ENCODE measurements at regions not wholly inside any gene's neighbourhood (a gene's known extent, or its start where the extent isn't known, plus 50 kb on each side); places are given as distances from the start of the nearest gene placed in this dataset.

DNA sequence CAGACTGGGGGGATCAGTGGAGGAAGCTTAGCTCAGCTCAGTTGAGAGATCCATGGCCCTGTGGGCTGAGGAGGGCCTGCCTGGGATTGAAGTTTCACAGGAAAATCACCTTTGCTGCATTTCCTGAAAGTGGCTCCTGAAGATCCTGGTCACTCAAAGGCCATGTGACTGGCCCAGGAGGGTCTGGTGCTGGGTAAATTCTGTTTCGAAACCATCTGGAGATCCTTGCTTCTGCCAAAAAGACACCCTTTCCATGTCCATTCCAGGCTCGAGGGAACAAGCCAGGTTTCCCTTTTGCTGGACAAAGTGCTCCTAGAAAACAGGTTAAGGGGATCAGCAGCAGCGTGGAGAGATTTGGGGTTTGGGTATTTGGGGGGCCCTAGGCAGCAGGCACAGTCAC lies 293.3 kb downstream of the ZNF536 start:
- peaks cover 4% of the 10 kb centered on the region for H3K4me1 ChIP-seq (ENCODE audit: control insufficient read depth, insufficient read depth, low read length, poor library complexity, severe bottlenecking)

DNA sequence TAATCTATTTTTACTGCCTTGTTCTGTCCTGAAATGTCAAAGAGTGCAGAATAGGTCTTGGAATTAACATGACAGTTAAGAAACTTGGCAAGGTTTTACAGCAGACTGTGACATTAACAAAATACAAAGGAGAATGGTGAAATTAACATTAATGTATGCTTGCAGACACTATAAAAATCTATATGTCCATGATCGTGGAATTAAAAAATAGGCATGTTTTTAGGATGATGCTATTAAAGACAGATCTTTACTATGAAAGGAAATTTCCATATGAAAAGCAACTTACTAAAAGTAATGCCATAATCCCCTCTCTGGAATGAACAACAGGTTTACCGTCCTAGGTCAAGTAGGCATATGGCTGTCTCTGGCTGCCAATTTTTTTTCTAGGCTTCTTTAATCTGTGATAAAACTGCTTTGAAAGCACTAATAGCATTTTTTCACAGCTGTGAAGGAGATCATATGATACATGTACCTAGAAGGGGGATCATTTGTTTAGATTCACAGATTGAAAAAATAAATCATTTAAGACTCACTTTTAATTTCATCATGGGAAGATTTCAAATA lies 291.5 kb downstream of the ZNF536 start:
- WGBS, 2 experiments (ENCODE audit: insufficient coverage in 2 of 2): 100% methylated on average over 1 of the region's 2 CpGs; no CpG with 5 or more reads in 1 of the 2 experiments
- H3K36me3 ChIP-seq (ENCODE audit: control insufficient read depth, insufficient read depth, low read length): no peaks in the 10 kb centered on the region
- H3K9me3 ChIP-seq (ENCODE audit: control insufficient read depth, low read length): no peaks in the 10 kb centered on the region
- no peak overlapping the region for H3K27ac ChIP-seq (ENCODE audit: low read depth, low read length, severe bottlenecking)
- peaks cover 4% of the 10 kb centered on the region for H3K4me1 ChIP-seq (ENCODE audit: control insufficient read depth, insufficient read depth, low read length, poor library complexity, severe bottlenecking)
- H3K4me3 ChIP-seq (ENCODE audit: extremely low read depth, insufficient read depth, low read length, poor library complexity, severe bottlenecking): no peak overlapping the region

More for the DNA sequence above, 293.3 kb downstream of the ZNF536 start:
- H3K27ac ChIP-seq (ENCODE audit: low read depth, low read length, severe bottlenecking): no peak overlapping the region
- H3K9me3 ChIP-seq (ENCODE audit: control insufficient read depth, low read length): no peaks in the 10 kb centered on the region
- H3K4me3 ChIP-seq (ENCODE audit: extremely low read depth, insufficient read depth, low read length, poor library complexity, severe bottlenecking): no peak overlapping the region
- 67% methylated on average over 3 of the region's 3 CpGs; no CpG with 5 or more reads in 1 of the 2 experiments for WGBS, 2 experiments (ENCODE audit: insufficient coverage in 2 of 2)
- H3K36me3 ChIP-seq (ENCODE audit: control insufficient read depth, insufficient read depth, low read length): no peaks in the 10 kb centered on the region

GRCh38 chr19:30662211-30662861 lies 290.2 kb downstream of the ZNF536 start:
- no peaks in the 10 kb centered on the region for H3K36me3 ChIP-seq (ENCODE audit: control insufficient read depth, insufficient read depth, low read length)
- no peaks in the 10 kb centered on the region for H3K9me3 ChIP-seq (ENCODE audit: control insufficient read depth, low read length)
- H3K4me3 ChIP-seq (ENCODE audit: extremely low read depth, insufficient read depth, low read length, poor library complexity, severe bottlenecking): no peak overlapping the region
- peak overlapping the region; percentile 80 for H3K27ac ChIP-seq (ENCODE audit: low read depth, low read length, severe bottlenecking)
- peaks cover 4% of the 10 kb centered on the region for H3K4me1 ChIP-seq (ENCODE audit: control insufficient read depth, insufficient read depth, low read length, poor library complexity, severe bottlenecking)
- WGBS, 2 experiments (ENCODE audit: insufficient coverage in 2 of 2): 50 to 79% methylated on average over 4 to 7 of the region's 10 CpGs

DNA sequence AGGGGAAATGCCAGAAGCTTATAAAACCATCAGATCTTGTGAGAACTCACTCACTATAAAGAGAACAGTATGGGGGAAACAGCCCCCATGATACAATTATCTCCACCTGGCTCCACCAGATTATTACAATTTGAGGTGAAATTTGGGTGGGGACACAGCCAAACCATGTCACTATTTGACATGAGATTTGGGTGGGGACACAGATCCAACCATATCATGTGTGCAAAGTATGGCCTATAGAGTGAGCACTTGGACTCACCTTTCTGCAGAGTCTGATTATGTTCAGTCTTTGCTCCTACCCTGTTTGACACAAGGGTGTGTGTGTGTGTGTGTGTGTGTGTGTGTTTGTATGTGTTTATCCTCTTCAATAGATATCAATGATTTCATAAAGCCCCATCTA lies 287.5 kb downstream of the ZNF536 start:
- no peak overlapping the region for H3K4me3 ChIP-seq (ENCODE audit: extremely low read depth, insufficient read depth, low read length, poor library complexity, severe bottlenecking)
- H3K9me3 ChIP-seq (ENCODE audit: control insufficient read depth, low read length): no peaks in the 10 kb centered on the region
- H3K36me3 ChIP-seq (ENCODE audit: control insufficient read depth, insufficient read depth, low read length): no peaks in the 10 kb centered on the region
- peaks cover 4% of the 10 kb centered on the region for H3K4me1 ChIP-seq (ENCODE audit: control insufficient read depth, insufficient read depth, low read length, poor library complexity, severe bottlenecking)
- no peak overlapping the region for H3K27ac ChIP-seq (ENCODE audit: low read depth, low read length, severe bottlenecking)

- no peaks in the 10 kb centered on the region for H3K36me3 ChIP-seq (ENCODE audit: control insufficient read depth, insufficient read depth, low read length)
- H3K27ac ChIP-seq (ENCODE audit: low read depth, low read length, severe bottlenecking): no peak overlapping the region
- no peak overlapping the region for H3K4me3 ChIP-seq (ENCODE audit: extremely low read depth, insufficient read depth, low read length, poor library complexity, severe bottlenecking)
- H3K9me3 ChIP-seq (ENCODE audit: control insufficient read depth, low read length): no peaks in the 10 kb centered on the region
- WGBS, 2 experiments (ENCODE audit: insufficient coverage in 2 of 2): 94% methylated on average over 8 to 9 of the region's 10 CpGs
- no peaks in the 10 kb centered on the region for H3K4me1 ChIP-seq (ENCODE audit: control insufficient read depth, insufficient read depth, low read length, poor library complexity, severe bottlenecking)
Observed at GRCh38 chr19:30656520-30657100, 284.4 kb downstream of the ZNF536 start.

- Histone ChIP-seq H3K9me3 (ENCODE audit: control insufficient read depth, low read length) (no peaks in the 10 kb centered on the region), H3K27ac (ENCODE audit: low read depth, low read length, severe bottlenecking) (no peak overlapping the region), H3K4me1 (ENCODE audit: control insufficient read depth, insufficient read depth, low read length, poor library complexity, severe bottlenecking) (peaks cover 4% of the 10 kb centered on the region), H3K36me3 (ENCODE audit: control insufficient read depth, insufficient read depth, low read length) (no peaks in the 10 kb centered on the region), H3K4me3 (ENCODE audit: extremely low read depth, insufficient read depth, low read length, poor library complexity, severe bottlenecking) (no peak overlapping the region)
- WGBS, 2 experiments (ENCODE audit: insufficient coverage in 2 of 2): 87 to 98% methylated on average over 9 to 11 of the region's 13 CpGs
Observed at GRCh38 chr19:30653646-30654386, 281.6 kb downstream of the ZNF536 start.

GRCh38 chr19:30652751-30653150 lies 280.6 kb downstream of the ZNF536 start:
- H3K9me3 ChIP-seq (ENCODE audit: control insufficient read depth, low read length): no peaks in the 10 kb centered on the region
- 94% methylated on average over 7 to 10 of the region's 10 CpGs for WGBS, 2 experiments (ENCODE audit: insufficient coverage in 2 of 2)
- no peak overlapping the region for H3K4me3 ChIP-seq (ENCODE audit: extremely low read depth, insufficient read depth, low read length, poor library complexity, severe bottlenecking)
- no peak overlapping the region for H3K27ac ChIP-seq (ENCODE audit: low read depth, low read length, severe bottlenecking)
- no peaks in the 10 kb centered on the region for H3K36me3 ChIP-seq (ENCODE audit: control insufficient read depth, insufficient read depth, low read length)
- peaks cover 14% of the 10 kb centered on the region for H3K4me1 ChIP-seq (ENCODE audit: control insufficient read depth, insufficient read depth, low read length, poor library complexity, severe bottlenecking)

GRCh38 chr19:30651691-30652090 lies 279.5 kb downstream of the ZNF536 start:
- Histone ChIP-seq H3K36me3 (ENCODE audit: control insufficient read depth, insufficient read depth, low read length) (no peaks in the 10 kb centered on the region), H3K9me3 (ENCODE audit: control insufficient read depth, low read length) (no peaks in the 10 kb centered on the region), H3K4me1 (ENCODE audit: control insufficient read depth, insufficient read depth, low read length, poor library complexity, severe bottlenecking) (peaks cover 23% of the 10 kb centered on the region), H3K4me3 (ENCODE audit: extremely low read depth, insufficient read depth, low read length, poor library complexity, severe bottlenecking) (no peak overlapping the region), H3K27ac (ENCODE audit: low read depth, low read length, severe bottlenecking) (no peak overlapping the region)
- WGBS, 2 experiments (ENCODE audit: insufficient coverage in 2 of 2): 81 to 85% methylated on average over 2 of the region's 2 CpGs

- H3K4me1 ChIP-seq (ENCODE audit: control insufficient read depth, insufficient read depth, low read length, poor library complexity, severe bottlenecking): peaks cover 26% of the 10 kb centered on the region
- no peaks in the 10 kb centered on the region for H3K9me3 ChIP-seq (ENCODE audit: control insufficient read depth, low read length)
Observed at GRCh38 chr19:30651066-30651465, 278.9 kb downstream of the ZNF536 start.

DNA sequence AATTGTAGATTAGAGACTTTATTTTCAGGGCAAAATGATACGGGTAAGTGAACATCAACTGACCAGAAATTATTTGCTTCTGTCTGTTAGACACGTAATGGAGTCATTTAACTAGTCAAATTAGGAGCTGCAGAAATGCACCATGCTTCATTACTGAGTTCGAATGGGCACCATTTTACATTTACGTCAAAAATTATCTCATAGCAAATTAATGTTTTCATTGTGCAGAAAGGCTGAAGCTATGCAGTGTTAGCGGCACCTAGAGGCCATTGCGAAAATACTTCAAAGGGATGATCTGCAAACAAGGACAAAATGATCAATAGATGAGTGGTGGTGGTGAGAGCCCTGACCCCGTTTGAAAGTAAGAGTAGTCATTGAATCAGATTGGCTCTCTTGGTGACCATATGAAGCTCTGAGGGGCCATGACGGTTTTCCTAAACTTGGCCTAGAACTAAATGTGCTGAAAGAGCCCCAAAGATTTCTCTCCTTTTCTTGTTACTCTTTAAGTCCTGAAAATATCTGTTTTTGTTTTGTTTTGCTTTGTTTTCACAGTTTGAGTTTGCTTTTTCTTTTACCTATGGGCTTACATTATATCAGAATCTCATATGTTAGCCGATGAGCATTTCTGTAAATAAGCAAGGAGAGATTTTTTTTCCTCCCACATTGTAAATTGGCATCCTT lies 277.9 kb downstream of the ZNF536 start:
- WGBS, 2 experiments (ENCODE audit: insufficient coverage in 2 of 2): 23 to 28% methylated on average over 6 of the region's 9 CpGs

More at GRCh38 chr19:30651066-30651465, 278.9 kb downstream of the ZNF536 start:
- Histone ChIP-seq H3K4me3 (ENCODE audit: extremely low read depth, insufficient read depth, low read length, poor library complexity, severe bottlenecking) (no peak overlapping the region), H3K36me3 (ENCODE audit: control insufficient read depth, insufficient read depth, low read length) (no peaks in the 10 kb centered on the region), H3K27ac (ENCODE audit: low read depth, low read length, severe bottlenecking) (no peak overlapping the region)
- WGBS, 2 experiments (ENCODE audit: insufficient coverage in 2 of 2): 91 to 92% methylated on average over 6 to 7 of the region's 10 CpGs

More for the DNA sequence above, 277.9 kb downstream of the ZNF536 start:
- peaks cover 26% of the 10 kb centered on the region for H3K4me1 ChIP-seq (ENCODE audit: control insufficient read depth, insufficient read depth, low read length, poor library complexity, severe bottlenecking)
- H3K36me3 ChIP-seq (ENCODE audit: control insufficient read depth, insufficient read depth, low read length): no peaks in the 10 kb centered on the region
- no peak overlapping the region for H3K27ac ChIP-seq (ENCODE audit: low read depth, low read length, severe bottlenecking)
- no peaks in the 10 kb centered on the region for H3K9me3 ChIP-seq (ENCODE audit: control insufficient read depth, low read length)
- no peak overlapping the region for H3K4me3 ChIP-seq (ENCODE audit: extremely low read depth, insufficient read depth, low read length, poor library complexity, severe bottlenecking)
